ENCODE measurements at regions not wholly inside any gene's neighbourhood (a gene's known extent, or its start where the extent isn't known, plus 50 kb on each side); places are given as distances from the start of the nearest gene placed in this dataset.

- no peak for DNase-seq
- peaks cover 0 to 5% (median 0%) of the 10 kb centered on the region in 3 donors for H3K9me3 ChIP-seq (replicated peaks in 1 of 3)
- H3K27ac ChIP-seq, result no peak overlapping the region
- peaks cover 0 to 6% of the 10 kb centered on the region in 2 donors for H3K4me1 ChIP-seq (replicated peaks in 1 of 2)
- H3K36me3 ChIP-seq (replicated peaks in 1 of 2), result no peaks in the 10 kb centered on the region
- intact Hi-C loops (cut with DNase I), result no loop called here
- no peak for TF ChIP-seq POLR2A (IDR thresholded peaks at IDR 0.05)
- TF ChIP-seq CTCF (IDR thresholded peaks at IDR 0.05), result no peak
- H3K27me3 ChIP-seq, result no peaks in the 10 kb centered on the region
- no peak overlapping the region for H3K4me3 ChIP-seq
- 47 to 53% (median 50%) methylated on average over 4 of the region's 4 CpGs for WGBS, 4 donors
Measured at GRCh38 chr7:17103170-17103569, 195.3 kb upstream of the AHR start.

GRCh38 chr7:17103984-17104383, 194.5 kb upstream of the AHR start:
- TF ChIP-seq POLR2A (IDR thresholded peaks at IDR 0.05) (no peak), CTCF (IDR thresholded peaks at IDR 0.05) (no peak)
- no peak for DNase-seq
- Histone ChIP-seq H3K4me1 (replicated peaks in 1 of 2) (peaks cover 0 to 4% of the 10 kb centered on the region in 2 donors), H3K27me3 (no peaks in the 10 kb centered on the region), H3K36me3 (replicated peaks in 1 of 2) (no peaks in the 10 kb centered on the region), H3K9me3 (replicated peaks in 1 of 3) (peaks cover 0 to 5% (median 0%) of the 10 kb centered on the region in 3 donors), H3K4me3 (no peak overlapping the region), H3K27ac (no peak overlapping the region)
- 61 to 70% (median 63%) methylated on average over 5 of the region's 5 CpGs for WGBS, 4 donors
- intact Hi-C loops (cut with DNase I), result no loop called here

GRCh38 chr7:17104419-17104818, 194.0 kb upstream of the AHR start:
- H3K4me3 ChIP-seq, result no peak overlapping the region
- peaks cover 0 to 5% (median 0%) of the 10 kb centered on the region in 3 donors for H3K9me3 ChIP-seq (replicated peaks in 1 of 3)
- H3K4me1 ChIP-seq (replicated peaks in 1 of 2), result no peaks in the 10 kb centered on the region
- WGBS, 4 donors, result 73 to 74% (median 74%) methylated on average over 3 of the region's 3 CpGs
- no peaks in the 10 kb centered on the region for H3K27me3 ChIP-seq
- no peak overlapping the region for H3K27ac ChIP-seq
- intact Hi-C loops (cut with DNase I), result no loop called here
- DNase-seq, result no peak
- H3K36me3 ChIP-seq (replicated peaks in 1 of 2), result no peaks in the 10 kb centered on the region
- TF ChIP-seq CTCF (IDR thresholded peaks at IDR 0.05) (no peak), POLR2A (IDR thresholded peaks at IDR 0.05) (no peak)

- Histone ChIP-seq H3K9me3 (replicated peaks in 1 of 3) (peaks cover 0 to 5% (median 0%) of the 10 kb centered on the region in 3 donors), H3K4me1 (replicated peaks in 1 of 2) (no peaks in the 10 kb centered on the region), H3K27ac (no peak overlapping the region), H3K4me3 (no peak overlapping the region), H3K27me3 (no peaks in the 10 kb centered on the region), H3K36me3 (replicated peaks in 1 of 2) (no peaks in the 10 kb centered on the region)
- intact Hi-C loops (cut with DNase I), result no loop called here
- no peak for DNase-seq
- no peak for TF ChIP-seq POLR2A (IDR thresholded peaks at IDR 0.05)
- no peak for TF ChIP-seq CTCF (IDR thresholded peaks at IDR 0.05)
Measured at GRCh38 chr7:17105701-17106100, 192.8 kb upstream of the AHR start.

All from adrenal gland (tissue), 9 donors.